ENCODE measurements at regions not wholly inside any gene's neighbourhood (a gene's known extent, or its start where the extent isn't known, plus 50 kb on each side); places are given as distances from the start of the nearest gene placed in this dataset.

DNA sequence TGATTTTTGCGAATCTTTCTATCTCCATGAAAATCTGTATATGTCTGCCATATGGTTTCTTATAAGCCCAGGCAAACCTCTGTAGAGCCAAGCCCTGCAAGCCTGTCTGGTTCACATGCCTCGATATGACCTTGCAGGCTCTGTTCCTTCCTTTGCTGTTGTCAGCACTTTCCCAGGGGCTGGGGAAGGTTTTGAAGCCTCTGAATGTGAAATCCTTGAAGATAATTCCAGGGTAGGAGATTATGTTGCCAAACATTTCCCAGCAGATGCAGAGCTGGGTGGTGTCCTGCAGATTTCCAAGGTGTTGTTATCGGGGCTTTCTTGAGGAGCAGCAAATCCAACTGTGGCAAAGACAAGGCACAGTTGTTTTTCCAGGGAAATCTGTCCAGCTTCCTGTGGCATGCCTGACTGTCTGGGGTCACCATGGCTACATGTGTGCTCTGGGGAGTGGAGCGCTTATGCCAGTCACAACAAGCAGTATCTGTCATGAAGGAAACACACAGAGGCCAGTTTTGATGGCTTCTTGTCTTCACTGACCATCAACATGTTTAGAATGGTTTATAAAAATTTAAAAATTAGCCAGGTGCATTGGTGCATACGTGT, 60.7 kb upstream of the RPS23 start:
- Histone ChIP-seq H3K36me3 (replicated peaks) (no peaks in the 10 kb centered on the region), H3K9me3 (no peaks in the 10 kb centered on the region), H3K4me1 (no peaks in the 10 kb centered on the region), H3K27me3 (ENCODE audit: low read depth) (0 out of 2 replicates have a peak, but pooled peaks cover 2% of the 10 kb centered on the region), H3K4me3 (no peak overlapping the region)
- DNase-seq (ENCODE audit: low spot score in 2 of 2), result no peak
- in situ Hi-C loops (cut with MboI; ENCODE audit: low sequenced_read_pairs), result no loop called here

DNA sequence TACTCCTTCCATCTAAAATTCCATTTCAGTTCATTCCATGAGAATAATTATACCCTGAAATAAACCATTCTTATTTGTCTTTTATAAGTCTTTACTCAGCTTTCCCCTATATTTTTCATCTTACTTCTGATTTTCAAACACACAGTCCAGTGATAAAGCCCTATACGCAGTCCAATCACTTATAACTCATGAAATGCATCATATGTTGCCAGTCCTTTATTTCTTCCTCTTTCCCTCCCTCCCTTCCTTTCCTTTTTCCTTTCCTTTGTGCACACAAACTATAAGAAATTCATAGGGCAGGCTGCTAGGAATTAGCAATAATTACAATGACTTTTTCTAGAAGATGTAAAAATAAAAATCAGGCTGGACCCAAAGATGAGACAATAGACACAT, 58.8 kb upstream of the RPS23 start:
- DNase-seq (ENCODE audit: low spot score in 2 of 2), result no peak
- Histone ChIP-seq H3K36me3 (replicated peaks) (no peaks in the 10 kb centered on the region), H3K4me3 (no peak overlapping the region), H3K4me1 (no peaks in the 10 kb centered on the region), H3K27me3 (ENCODE audit: low read depth) (0 out of 2 replicates have a peak, but pooled peaks cover 1% of the 10 kb centered on the region), H3K9me3 (no peaks in the 10 kb centered on the region)
- in situ Hi-C loops (cut with MboI; ENCODE audit: low sequenced_read_pairs), result no loop called here

DNA sequence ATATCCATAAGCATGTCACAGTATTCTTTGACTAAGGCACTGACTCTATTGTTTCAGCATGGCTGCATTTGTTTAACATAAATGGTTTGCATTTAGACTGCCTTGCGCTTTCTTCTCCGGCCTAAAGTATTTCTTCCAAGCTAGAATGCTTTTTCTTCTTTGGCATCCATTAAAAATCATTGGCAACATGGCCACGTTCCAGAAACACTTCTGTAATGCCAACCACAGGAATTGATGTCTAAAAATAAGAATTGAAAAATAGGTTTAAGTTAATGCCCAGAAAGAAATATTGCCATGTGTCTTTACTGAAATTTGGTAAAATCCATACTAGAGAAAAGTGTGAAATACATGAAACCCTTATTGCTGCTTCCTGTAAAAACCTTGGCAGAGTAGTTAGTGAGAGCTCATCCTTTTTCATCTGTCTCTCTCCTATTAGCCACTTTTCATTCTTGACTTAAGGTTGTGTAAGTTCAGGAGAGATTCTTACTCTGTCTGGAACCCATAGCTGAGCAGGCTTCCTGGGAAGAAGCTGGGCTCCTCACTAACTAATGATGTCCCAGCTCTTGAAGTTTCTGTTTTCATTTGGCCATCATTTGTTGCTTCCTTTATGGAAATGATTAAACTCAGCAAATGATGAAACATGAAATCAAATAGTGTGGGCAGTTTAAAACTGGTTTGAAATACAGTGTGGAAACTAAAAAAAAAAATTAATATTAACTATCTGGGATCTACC, 58.2 kb upstream of the RPS23 start:
- no peaks in the 10 kb centered on the region for H3K9me3 ChIP-seq
- H3K4me1 ChIP-seq, result no peaks in the 10 kb centered on the region
- in situ Hi-C loops (cut with MboI; ENCODE audit: low sequenced_read_pairs), result no loop called here
- H3K27me3 ChIP-seq (ENCODE audit: low read depth), result no peaks in the 10 kb centered on the region
- H3K36me3 ChIP-seq (replicated peaks), result no peaks in the 10 kb centered on the region
- no peak for DNase-seq (ENCODE audit: low spot score in 2 of 2)
- H3K4me3 ChIP-seq, result no peak overlapping the region

DNA sequence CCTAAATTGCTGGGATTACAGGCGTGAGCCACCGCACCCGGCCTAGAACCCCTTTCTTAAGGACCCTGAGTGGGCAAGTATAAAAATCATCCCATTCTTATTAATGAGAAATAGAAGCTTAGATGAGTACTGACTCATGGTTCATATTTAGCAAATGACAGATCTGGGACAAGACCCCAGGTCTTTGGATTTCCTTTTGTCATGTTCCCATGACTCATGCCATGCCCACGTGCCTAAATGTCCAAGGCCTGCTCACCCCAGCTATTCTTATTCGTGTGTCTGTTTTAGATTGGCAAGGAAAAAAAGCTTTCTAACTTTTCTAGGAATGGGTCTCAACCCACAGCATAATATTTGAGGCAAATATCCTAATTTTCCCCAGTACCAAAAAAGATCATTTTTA, 57.7 kb upstream of the RPS23 start:
- Histone ChIP-seq H3K4me1 (no peaks in the 10 kb centered on the region), H3K9me3 (no peaks in the 10 kb centered on the region), H3K36me3 (replicated peaks) (no peaks in the 10 kb centered on the region), H3K4me3 (no peak overlapping the region), H3K27me3 (ENCODE audit: low read depth) (no peaks in the 10 kb centered on the region)
- DNase-seq (ENCODE audit: low spot score in 2 of 2), result no peak
- in situ Hi-C loops (cut with MboI; ENCODE audit: low sequenced_read_pairs), result no loop called here

DNA sequence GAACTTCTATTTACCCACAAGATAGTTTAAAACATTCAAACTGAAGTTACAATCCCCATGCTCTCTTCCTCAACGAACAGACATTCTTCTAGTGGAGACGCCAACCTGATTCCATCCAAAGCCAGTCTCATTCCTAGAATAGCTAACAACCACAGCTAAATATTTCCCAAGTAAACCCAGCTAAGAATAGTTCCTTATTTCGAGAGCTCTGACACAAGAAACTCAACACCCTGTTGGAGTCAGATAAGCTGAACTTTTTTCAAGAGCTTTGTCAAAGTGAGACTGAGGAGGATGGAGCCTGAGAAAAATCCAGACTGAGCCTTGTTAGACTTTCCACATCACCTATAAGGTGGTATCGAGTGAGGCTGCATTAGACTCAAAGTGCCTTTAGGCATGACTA, 56.7 kb upstream of the RPS23 start:
- in situ Hi-C loops (cut with MboI; ENCODE audit: low sequenced_read_pairs), result no loop called here
- no peak for DNase-seq (ENCODE audit: low spot score in 2 of 2)

DNA sequence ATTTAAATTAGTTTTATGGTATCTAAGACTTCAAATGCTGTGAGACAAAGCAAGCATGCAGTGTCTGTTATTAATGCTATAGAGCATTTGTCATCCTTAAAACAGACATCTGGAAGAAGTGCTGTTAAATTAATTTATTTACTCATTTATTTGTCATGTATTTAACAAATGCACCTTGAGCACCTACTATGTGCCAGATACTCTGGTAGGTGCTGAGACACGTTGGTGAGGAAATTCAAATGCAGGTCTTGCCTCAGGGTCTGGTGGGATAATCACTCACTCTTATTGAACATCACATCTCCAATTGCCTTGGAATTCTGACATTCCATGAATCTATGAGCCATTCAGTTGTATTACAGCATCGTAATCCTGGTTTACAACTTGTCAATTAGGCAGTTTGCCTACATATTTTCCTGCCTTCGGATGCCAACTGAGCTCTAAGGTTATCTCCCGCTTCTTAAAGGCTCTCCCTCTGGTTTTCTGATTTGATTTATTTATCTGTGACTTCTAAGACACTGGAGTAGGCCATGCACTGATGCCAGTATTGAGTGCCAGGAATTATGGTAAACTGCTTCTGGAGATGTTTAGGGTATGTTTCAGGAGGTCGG, 56.0 kb upstream of the RPS23 start:
- in situ Hi-C loops (cut with MboI; ENCODE audit: low sequenced_read_pairs), result no loop called here
- no peaks in the 10 kb centered on the region for H3K4me1 ChIP-seq

More for the DNA sequence above, 56.7 kb upstream of the RPS23 start:
- Histone ChIP-seq H3K27me3 (ENCODE audit: low read depth) (no peaks in the 10 kb centered on the region), H3K4me1 (no peaks in the 10 kb centered on the region), H3K36me3 (replicated peaks) (no peaks in the 10 kb centered on the region), H3K9me3 (no peaks in the 10 kb centered on the region), H3K4me3 (no peak overlapping the region)

DNA sequence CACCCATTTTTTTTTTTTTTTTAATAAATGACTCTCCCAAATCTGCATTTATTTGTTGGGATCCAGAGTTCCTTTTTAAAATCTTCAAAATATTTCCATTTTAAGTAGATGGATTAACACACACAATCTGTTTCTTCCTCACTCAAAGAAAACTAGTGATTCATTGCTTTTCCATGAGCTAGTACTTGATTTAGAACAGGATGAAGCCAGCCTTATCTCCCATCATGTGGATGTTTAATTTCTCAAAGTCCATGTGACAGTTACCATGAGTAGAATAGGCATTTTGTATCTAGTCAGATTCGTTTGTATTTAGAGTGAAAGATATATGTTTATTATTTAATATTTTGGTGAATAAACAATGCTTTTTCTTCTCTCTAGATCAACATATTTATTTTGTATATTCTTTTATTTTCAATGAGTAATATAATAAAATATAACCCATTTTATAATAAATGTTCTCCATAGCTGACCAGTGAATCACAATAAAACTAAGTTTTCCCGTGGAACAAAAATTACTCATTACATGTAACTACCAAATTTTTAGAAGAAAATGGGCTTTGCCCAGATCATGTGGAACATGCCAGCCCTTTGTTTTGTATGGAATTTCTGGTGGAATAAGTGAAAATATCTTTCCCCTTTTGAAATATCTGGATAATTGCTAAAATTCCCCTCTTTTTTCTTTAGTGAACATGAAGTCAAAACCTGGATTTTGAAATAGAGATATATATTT, 54.9 kb upstream of the RPS23 start:
- in situ Hi-C loops (cut with MboI; ENCODE audit: low sequenced_read_pairs), result no loop called here
- no peak for DNase-seq (ENCODE audit: low spot score in 2 of 2)
- H3K4me1 ChIP-seq, result no peaks in the 10 kb centered on the region

More for the DNA sequence above, 56.0 kb upstream of the RPS23 start:
- Histone ChIP-seq H3K36me3 (replicated peaks) (no peaks in the 10 kb centered on the region), H3K9me3 (no peaks in the 10 kb centered on the region), H3K4me3 (no peak overlapping the region), H3K27me3 (ENCODE audit: low read depth) (no peaks in the 10 kb centered on the region)
- DNase-seq (ENCODE audit: low spot score in 2 of 2), result no peak

DNA sequence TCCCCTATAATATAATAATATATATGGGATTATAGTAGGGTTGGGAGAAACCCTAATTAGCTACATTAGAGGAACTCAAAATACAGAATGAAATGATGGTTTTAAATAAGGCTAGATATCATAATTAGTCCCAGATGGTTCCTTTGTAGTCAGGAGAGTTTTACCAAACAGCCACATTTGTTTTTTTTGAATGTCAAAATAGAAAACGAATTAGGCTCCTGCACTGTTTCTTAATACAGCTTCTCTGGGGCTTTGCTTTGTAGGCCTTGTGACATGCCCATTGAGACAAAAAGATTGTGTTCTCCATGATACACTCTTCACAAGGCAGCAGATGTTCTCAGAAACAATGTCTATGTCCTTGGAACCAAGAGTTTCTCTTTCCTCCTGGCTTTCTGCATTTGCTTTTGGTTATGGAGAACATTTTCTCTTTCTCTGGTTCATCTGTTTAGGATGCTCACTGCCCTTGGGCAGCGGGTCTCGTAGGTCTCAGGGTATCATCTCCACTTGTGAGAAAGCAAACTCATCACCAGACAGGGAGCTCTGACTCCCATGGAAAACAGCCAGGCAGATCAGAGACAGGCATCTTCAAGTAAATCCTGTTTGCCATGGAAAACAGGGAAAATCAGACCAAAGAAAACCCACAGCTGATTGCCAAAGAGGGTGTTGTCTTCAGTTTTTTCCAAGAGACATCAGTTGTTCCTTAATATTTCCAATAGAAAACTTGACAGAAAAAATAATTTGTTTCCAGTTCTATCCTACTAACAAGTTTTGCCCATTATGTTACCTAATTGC, 54.1 kb upstream of the RPS23 start:
- DNase-seq (ENCODE audit: low spot score in 2 of 2), result no peak
- no peak overlapping the region for H3K4me3 ChIP-seq
- no peaks in the 10 kb centered on the region for H3K27me3 ChIP-seq (ENCODE audit: low read depth)
- H3K36me3 ChIP-seq (replicated peaks), result no peaks in the 10 kb centered on the region
- H3K4me1 ChIP-seq, result no peaks in the 10 kb centered on the region
- no peaks in the 10 kb centered on the region for H3K9me3 ChIP-seq
- in situ Hi-C loops (cut with MboI; ENCODE audit: low sequenced_read_pairs), result no loop called here

More for the DNA sequence above, 54.9 kb upstream of the RPS23 start:
- no peak overlapping the region for H3K4me3 ChIP-seq
- H3K36me3 ChIP-seq (replicated peaks), result no peaks in the 10 kb centered on the region
- H3K9me3 ChIP-seq, result no peaks in the 10 kb centered on the region
- no peaks in the 10 kb centered on the region for H3K27me3 ChIP-seq (ENCODE audit: low read depth)

DNA sequence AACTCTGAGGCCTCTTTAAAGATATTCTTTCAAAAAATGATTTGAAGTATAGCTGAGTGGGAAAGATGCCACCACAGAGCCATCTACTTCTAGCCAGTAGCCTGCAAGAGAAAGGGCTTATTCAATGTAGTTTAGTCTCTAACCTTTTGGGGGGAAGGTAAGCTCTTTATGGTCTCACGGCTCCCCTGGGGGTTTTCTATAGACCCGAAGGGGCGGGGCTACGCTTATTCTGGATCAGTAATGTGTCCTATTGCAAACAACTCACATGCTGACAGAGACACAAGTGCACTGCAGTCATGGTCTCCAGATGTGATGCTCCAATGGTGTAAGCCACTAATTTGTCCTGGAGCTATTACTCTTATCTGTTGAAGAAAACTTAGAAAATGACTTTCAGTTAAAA, 53.4 kb upstream of the RPS23 start:
- in situ Hi-C loops (cut with MboI; ENCODE audit: low sequenced_read_pairs), result no loop called here
- Histone ChIP-seq H3K27me3 (ENCODE audit: low read depth) (no peaks in the 10 kb centered on the region), H3K4me1 (no peaks in the 10 kb centered on the region), H3K9me3 (no peaks in the 10 kb centered on the region), H3K4me3 (no peak overlapping the region), H3K36me3 (replicated peaks) (no peaks in the 10 kb centered on the region)
- no peak for DNase-seq (ENCODE audit: low spot score in 2 of 2)

DNA sequence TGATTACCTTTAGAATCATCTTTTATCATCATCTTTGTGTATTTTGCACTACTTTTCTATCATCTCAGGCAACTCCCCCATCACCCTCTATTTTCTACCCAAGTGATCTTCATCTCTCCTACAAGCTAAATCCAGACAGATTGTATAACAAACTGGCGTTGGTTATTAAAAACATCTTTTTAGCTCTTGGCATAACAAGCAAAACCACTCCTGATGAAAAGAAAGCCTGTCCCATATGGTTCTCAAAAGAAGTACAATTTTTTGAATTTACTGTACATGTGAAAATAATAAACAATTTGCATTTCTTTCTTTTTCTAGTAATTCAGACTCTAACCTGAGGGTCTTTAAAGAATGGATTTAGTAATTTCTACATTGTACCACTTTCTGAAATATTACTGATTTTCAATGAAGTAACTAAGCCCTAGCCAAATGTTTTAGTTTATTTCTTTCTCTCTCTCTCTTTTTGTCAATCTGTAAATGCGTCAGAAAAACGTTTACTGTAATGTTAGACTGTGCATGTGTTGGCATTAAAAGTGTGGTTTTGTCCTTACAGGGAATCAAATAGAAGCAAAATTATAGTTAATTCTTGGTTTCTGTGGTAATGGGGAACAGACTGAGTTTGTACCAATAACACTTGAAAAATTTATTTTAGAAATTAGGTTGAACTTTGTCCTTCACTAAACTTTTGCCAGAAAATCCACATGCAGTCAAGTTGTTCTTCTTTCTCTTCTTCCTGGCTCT, 52.5 kb upstream of the RPS23 start:
- in situ Hi-C loops (cut with MboI; ENCODE audit: low sequenced_read_pairs), result no loop called here
- no peaks in the 10 kb centered on the region for H3K9me3 ChIP-seq
- no peaks in the 10 kb centered on the region for H3K27me3 ChIP-seq (ENCODE audit: low read depth)
- H3K4me3 ChIP-seq, result no peak overlapping the region
- no peaks in the 10 kb centered on the region for H3K36me3 ChIP-seq (replicated peaks)
- no peaks in the 10 kb centered on the region for H3K4me1 ChIP-seq
- DNase-seq (ENCODE audit: low spot score in 2 of 2), result no peak

DNA sequence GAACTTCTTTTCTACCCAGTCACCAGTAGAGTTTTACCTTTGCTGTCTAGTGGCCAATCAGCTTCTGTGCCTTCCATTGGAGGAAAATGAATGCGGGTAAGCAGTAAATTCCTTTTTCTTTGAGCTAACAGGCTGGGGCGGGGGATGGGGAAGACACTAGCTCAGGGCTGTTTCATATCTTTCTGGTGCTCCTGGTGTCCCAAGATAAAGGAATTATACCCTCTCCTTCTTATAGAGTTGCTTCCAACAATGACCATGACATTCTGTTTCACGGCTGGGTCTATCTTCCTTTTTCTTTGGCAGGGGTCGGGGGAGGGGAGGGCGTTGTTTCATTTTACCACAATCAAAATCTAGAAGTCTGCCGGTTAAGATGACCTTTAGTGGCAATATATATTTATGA, 51.2 kb upstream of the RPS23 start:
- in situ Hi-C loops (cut with MboI; ENCODE audit: low sequenced_read_pairs), result no loop called here
- DNase-seq (ENCODE audit: low spot score in 2 of 2), result no peak

More for the DNA sequence above, 51.2 kb upstream of the RPS23 start:
- H3K36me3 ChIP-seq (replicated peaks), result no peaks in the 10 kb centered on the region
- H3K4me1 ChIP-seq, result no peaks in the 10 kb centered on the region
- no peaks in the 10 kb centered on the region for H3K9me3 ChIP-seq
- H3K27me3 ChIP-seq (ENCODE audit: low read depth), result 0 out of 2 replicates have a peak, but pooled peaks cover 4% of the 10 kb centered on the region
- no peak overlapping the region for H3K4me3 ChIP-seq
